ENCODE measurements at regions not wholly inside any gene's neighbourhood (a gene's known extent, or its start where the extent isn't known, plus 50 kb on each side); places are given as distances from the start of the nearest gene placed in this dataset.
"Not testable (repeated sequence)": the region's sequence is repeated elsewhere in the genome, so short reads cannot be mapped to it uniquely, and the experiment has no call there.

DNA sequence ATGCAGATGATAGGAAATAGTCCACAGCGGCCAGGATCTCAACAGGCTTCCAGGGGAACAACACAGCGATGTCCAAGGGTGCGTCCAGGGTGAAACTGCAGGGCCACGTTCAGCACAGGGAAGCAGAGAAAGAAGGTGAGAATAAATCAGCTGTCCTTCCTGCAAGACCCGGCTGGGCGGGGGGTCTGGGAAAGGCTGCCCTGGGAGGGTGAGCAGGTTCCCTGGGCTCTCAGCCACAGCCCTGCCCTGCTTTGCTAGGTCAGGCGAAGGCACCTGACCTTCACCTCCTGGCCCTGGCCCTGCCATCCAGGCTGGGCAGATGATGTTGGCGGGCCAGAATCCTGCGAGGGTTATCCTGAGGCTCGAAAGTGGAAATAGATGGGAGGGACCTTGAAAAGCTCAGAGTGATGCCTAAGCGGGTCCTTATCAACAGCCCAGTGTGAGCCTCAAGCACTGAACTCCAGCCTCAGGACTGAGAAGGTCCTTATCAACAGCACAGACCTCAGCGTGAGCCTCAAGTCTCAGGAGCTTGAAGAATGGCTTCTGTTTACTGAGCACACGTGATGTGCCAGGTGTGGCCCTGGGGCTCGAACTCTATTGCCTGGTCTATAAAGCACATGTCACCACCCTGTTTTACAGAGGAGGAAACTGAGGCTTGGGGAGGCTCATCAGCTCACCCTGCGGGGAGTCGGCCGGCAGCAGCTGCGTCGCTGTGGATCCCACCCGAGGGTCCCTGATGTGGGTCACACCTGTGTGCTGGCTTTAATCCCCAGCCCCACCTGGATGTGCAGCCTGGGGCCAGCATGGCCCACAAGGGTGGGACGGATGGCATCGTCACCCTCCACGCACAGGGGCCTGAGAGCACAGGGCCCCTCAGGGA, 191.1 kb downstream of the BANP start:
- not testable (repeated sequence) for ATAC-seq; H3K4me1 Mint-ChIP-seq; H3K27me3 Mint-ChIP-seq (ENCODE audit: low read depth)

GRCh38 chr16:88143122-88144027, 192.1 kb downstream of the BANP start:
- CTCF ChIA-PET; H3K27me3 Mint-ChIP-seq (ENCODE audit: low read depth); POLR2A ChIA-PET; H3K27ac Mint-ChIP-seq; H3K4me1 Mint-ChIP-seq; ATAC-seq; H3K4me3 Mint-ChIP-seq; H3K36me3 Mint-ChIP-seq; DNase-seq (ENCODE audit: low spot score): not testable (repeated sequence)
- peaks cover 17% of the 10 kb centered on the region for H3K9me3 Mint-ChIP-seq

More for the DNA sequence above, 191.1 kb downstream of the BANP start:
- CTCF ChIA-PET; H3K4me3 Mint-ChIP-seq; DNase-seq (ENCODE audit: low spot score); H3K27ac Mint-ChIP-seq; POLR2A ChIA-PET: not testable (repeated sequence)
- peaks cover 15% of the 10 kb centered on the region for H3K36me3 Mint-ChIP-seq
- peaks cover 27% of the 10 kb centered on the region for H3K9me3 Mint-ChIP-seq

GRCh38 chr16:88144028-88144511, 192.8 kb downstream of the BANP start:
- ChIA-PET POLR2A (no interaction called here), CTCF (no interaction called here)
- ATAC-seq (no peak), DNase-seq (ENCODE audit: low spot score) (no peak)
- Mint-ChIP-seq H3K27me3 (ENCODE audit: low read depth) (no peaks in the 10 kb centered on the region; the same call in 1 of the 2 replicates), H3K9me3 (peaks cover 10% of the 10 kb centered on the region), H3K4me1 (peaks cover 3% of the 10 kb centered on the region; the same call in 1 of the 2 replicates), H3K27ac (no peak overlapping the region), H3K4me3 (no peak overlapping the region), H3K36me3 (peaks cover under 1% of the 10 kb centered on the region)
- TF ChIP-seq ZBTB21 (CRISPR knock-in tag; IDR thresholded peaks at IDR 0.05; ENCODE audit: borderline replicate concordance) (no peak), OVOL2 (CRISPR knock-in tag; IDR thresholded peaks at IDR 0.05; ENCODE audit: borderline replicate concordance) (no peak), ZNF396 (CRISPR knock-in tag; IDR thresholded peaks at IDR 0.05; ENCODE audit: borderline replicate concordance) (no peak), NFATC4 (CRISPR knock-in tag; IDR thresholded peaks at IDR 0.05) (no peak), HMGXB4 (CRISPR knock-in tag; IDR thresholded peaks at IDR 0.05) (no peak), ZNF263 (CRISPR knock-in tag; IDR thresholded peaks at IDR 0.05; ENCODE audit: low read depth) (no peak), NFYB (CRISPR knock-in tag; conservative IDR thresholded peaks at IDR 0.05; ENCODE audit: low read depth) (no peak), ZNF416 (CRISPR knock-in tag; IDR thresholded peaks at IDR 0.05) (no peak), PREB (CRISPR knock-in tag; IDR thresholded peaks at IDR 0.05; ENCODE audit: borderline replicate concordance) (no peak), ZNF423 (CRISPR knock-in tag; IDR thresholded peaks at IDR 0.05) (no peak), ZNF281 (CRISPR knock-in tag; IDR thresholded peaks at IDR 0.05) (no peak), MXD4 (CRISPR knock-in tag; IDR thresholded peaks at IDR 0.05; ENCODE audit: borderline replicate concordance) (no peak), GTF2I (CRISPR knock-in tag; conservative IDR thresholded peaks at IDR 0.05) (no peak), SP1 (CRISPR knock-in tag; conservative IDR thresholded peaks at IDR 0.05) (no peak)
- TF ChIP-seq, protein P1, sequence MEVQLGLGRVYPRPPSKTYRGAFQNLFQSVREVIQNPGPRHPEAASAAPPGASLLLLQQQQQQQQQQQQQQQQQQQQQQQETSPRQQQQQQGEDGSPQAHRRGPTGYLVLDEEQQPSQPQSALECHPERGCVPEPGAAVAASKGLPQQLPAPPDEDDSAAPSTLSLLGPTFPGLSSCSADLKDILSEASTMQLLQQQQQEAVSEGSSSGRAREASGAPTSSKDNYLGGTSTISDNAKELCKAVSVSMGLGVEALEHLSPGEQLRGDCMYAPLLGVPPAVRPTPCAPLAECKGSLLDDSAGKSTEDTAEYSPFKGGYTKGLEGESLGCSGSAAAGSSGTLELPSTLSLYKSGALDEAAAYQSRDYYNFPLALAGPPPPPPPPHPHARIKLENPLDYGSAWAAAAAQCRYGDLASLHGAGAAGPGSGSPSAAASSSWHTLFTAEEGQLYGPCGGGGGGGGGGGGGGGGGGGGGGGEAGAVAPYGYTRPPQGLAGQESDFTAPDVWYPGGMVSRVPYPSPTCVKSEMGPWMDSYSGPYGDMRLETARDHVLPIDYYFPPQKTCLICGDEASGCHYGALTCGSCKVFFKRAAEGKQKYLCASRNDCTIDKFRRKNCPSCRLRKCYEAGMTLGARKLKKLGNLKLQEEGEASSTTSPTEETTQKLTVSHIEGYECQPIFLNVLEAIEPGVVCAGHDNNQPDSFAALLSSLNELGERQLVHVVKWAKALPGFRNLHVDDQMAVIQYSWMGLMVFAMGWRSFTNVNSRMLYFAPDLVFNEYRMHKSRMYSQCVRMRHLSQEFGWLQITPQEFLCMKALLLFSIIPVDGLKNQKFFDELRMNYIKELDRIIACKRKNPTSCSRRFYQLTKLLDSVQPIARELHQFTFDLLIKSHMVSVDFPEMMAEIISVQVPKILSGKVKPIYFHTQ (CRISPR knock-in tag; IDR thresholded peaks at IDR 0.05) = no peak

Data from WTC11 (cell line).